KMS-11 (cell line): ENCODE measurements at regions not wholly inside any gene's neighbourhood (a gene's known extent, or its start where the extent isn't known, plus 50 kb on each side); places are given as distances from the start of the nearest gene placed in this dataset.

Experiments
- H2AFZ ChIP-seq: fragments of 200-600 bp; sonication (generic); 2 replicates; pipeline ENCODE4 v1.6.1; 2016; ENCODE audit warnings: antibody characterized with exemption, mixed run types, low read depth
- H3K27ac ChIP-seq: fragments of 200-600 bp; sonication (generic); 2 replicates; pipeline ENCODE4 v1.6.1; 2016; ENCODE audit warnings: mild to moderate bottlenecking, mixed run types
- H3K27me3 ChIP-seq: fragments of 200-600 bp; sonication (generic); 2 replicates; pipeline ENCODE4 v1.6.1; 2017; ENCODE audit warnings: mild to moderate bottlenecking, low read depth, mixed run types, moderate library complexity; ENCODE audit not compliant: insufficient read depth
- H3K36me3 ChIP-seq: fragments of 200-600 bp; sonication (generic); 2 replicates; pipeline ENCODE4 v1.6.1; 2017; ENCODE audit warnings: mild to moderate bottlenecking, mixed run types; ENCODE audit not compliant: insufficient read depth
- H3K4me1 ChIP-seq: fragments of 200-600 bp; sonication (generic); 2 replicates; pipeline ENCODE4 v1.6.1; 2016; ENCODE audit warnings: mild to moderate bottlenecking, low read depth, mixed run types; ENCODE audit not compliant: poor library complexity, severe bottlenecking
- H3K4me2 ChIP-seq: fragments of 200-600 bp; sonication (generic); 2 replicates; pipeline ENCODE4 v1.7.0; 2016; ENCODE audit warnings: mild to moderate bottlenecking, mixed run types
- H3K4me3 ChIP-seq: fragments of 200-600 bp; sonication (generic); IDR thresholded peaks from 2 replicates; pipeline ENCODE4 v1.6.1; 2017; ENCODE audit warnings: low read depth, low read length, mixed read lengths; ENCODE audit not compliant: insufficient read depth
- H3K79me2 ChIP-seq: fragments of 200-600 bp; sonication (generic); 2 replicates; pipeline ENCODE4 v1.6.1; 2016; ENCODE audit warnings: low read depth, mixed run types; ENCODE audit not compliant: insufficient read depth
- H3K9ac ChIP-seq: fragments of 200-600 bp; sonication (generic); 2 replicates; pipeline ENCODE4 v1.6.1; 2016; ENCODE audit warnings: mild to moderate bottlenecking, mixed run types
- H4K20me1 ChIP-seq: fragments of 200-600 bp; sonication (generic); 2 replicates; pipeline ENCODE4 v1.6.1; 2016; ENCODE audit warnings: mild to moderate bottlenecking, mixed run types; ENCODE audit not compliant: insufficient read depth
- CTCF ChIP-seq: fragments of 200-600 bp; sonication (generic); conservative IDR thresholded peaks from 2 replicates; pipeline ENCODE4 v1.6.1; 2017; ENCODE audit warnings: low read depth, mild to moderate bottlenecking, antibody characterized with exemption, low read length, moderate library complexity, mixed read lengths

GRCh38 chr6:6998194-6998569 lies 109.6 kb upstream of the RREB1 start:
- H3K4me1 ChIP-seq: no peaks in the 10 kb centered on the region
- H3K4me2 ChIP-seq: no peak overlapping the region
- H3K9ac ChIP-seq: no peak overlapping the region
- no peaks in the 10 kb centered on the region for H3K79me2 ChIP-seq
- no peak overlapping the region for H2AFZ ChIP-seq
- no peak overlapping the region for H3K27ac ChIP-seq
- H4K20me1 ChIP-seq: no peaks in the 10 kb centered on the region
- H3K4me3 ChIP-seq: no peak overlapping the region
- H3K36me3 ChIP-seq: no peaks in the 10 kb centered on the region
- TF ChIP-seq CTCF: no peak
- no peaks in the 10 kb centered on the region for H3K27me3 ChIP-seq

- Histone ChIP-seq H3K9ac (no peak overlapping the region), H3K4me2 (no peak overlapping the region), H3K4me3 (no peak overlapping the region), H3K27me3 (no peaks in the 10 kb centered on the region), H3K4me1 (no peaks in the 10 kb centered on the region), H3K79me2 (no peaks in the 10 kb centered on the region), H3K27ac (no peak overlapping the region), H2AFZ (no peak overlapping the region), H4K20me1 (no peaks in the 10 kb centered on the region), H3K36me3 (no peaks in the 10 kb centered on the region)
- TF ChIP-seq CTCF: no peak
Observed at GRCh38 chr6:7000825-7001777, 106.7 kb upstream of the RREB1 start.

GRCh38 chr6:7003041-7003440 lies 104.7 kb upstream of the RREB1 start:
- H3K36me3 ChIP-seq: no peaks in the 10 kb centered on the region
- H3K9ac ChIP-seq: no peak overlapping the region
- no peak for TF ChIP-seq CTCF
- H3K79me2 ChIP-seq: no peaks in the 10 kb centered on the region
- no peak overlapping the region for H2AFZ ChIP-seq
- H4K20me1 ChIP-seq: no peaks in the 10 kb centered on the region
- H3K27ac ChIP-seq: no peak overlapping the region
- no peak overlapping the region for H3K4me2 ChIP-seq
- H3K4me3 ChIP-seq: no peak overlapping the region
- no peaks in the 10 kb centered on the region for H3K27me3 ChIP-seq
- H3K4me1 ChIP-seq: no peaks in the 10 kb centered on the region

- no peak for TF ChIP-seq CTCF
- no peaks in the 10 kb centered on the region for H3K79me2 ChIP-seq
- no peak overlapping the region for H3K4me2 ChIP-seq
- H3K4me3 ChIP-seq: no peak overlapping the region
- no peaks in the 10 kb centered on the region for H3K36me3 ChIP-seq
- H3K27me3 ChIP-seq: no peaks in the 10 kb centered on the region
- H3K9ac ChIP-seq: no peak overlapping the region
- H2AFZ ChIP-seq: no peak overlapping the region
- no peaks in the 10 kb centered on the region for H3K4me1 ChIP-seq
- H3K27ac ChIP-seq: no peak overlapping the region
- no peaks in the 10 kb centered on the region for H4K20me1 ChIP-seq
Observed at GRCh38 chr6:7004581-7005297, 103.0 kb upstream of the RREB1 start.
